ENCODE measurements at regions not wholly inside any gene's neighbourhood (a gene's known extent, or its start where the extent isn't known, plus 50 kb on each side); places are given as distances from the start of the nearest gene placed in this dataset.

DNA sequence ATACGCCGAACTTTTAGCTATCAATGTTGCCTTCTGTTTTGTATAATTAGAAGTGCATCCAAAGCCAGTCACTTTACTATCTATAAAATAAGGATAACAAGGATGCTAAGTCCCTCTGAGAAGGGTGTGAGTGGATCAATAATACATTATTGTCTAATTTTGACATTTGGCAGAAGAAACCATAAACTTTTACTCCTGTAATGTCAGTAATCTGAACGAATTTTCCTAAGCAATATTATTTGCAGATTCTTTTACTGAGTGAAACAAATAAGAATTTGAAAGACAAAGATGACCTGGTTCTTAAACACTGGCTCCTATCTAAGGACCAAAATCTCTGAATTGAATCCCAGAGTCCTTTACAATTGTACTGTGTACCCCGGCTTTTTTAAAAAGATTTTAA, 126.6 kb upstream of the TMEM161B start:
- TF ChIP-seq CREB5 (CRISPR knock-in tag; IDR thresholded peaks at IDR 0.05; ENCODE audit: low read depth) (no peak), PPARA (CRISPR knock-in tag; IDR thresholded peaks at IDR 0.05; ENCODE audit: borderline replicate concordance) (no peak), ZC3H10 (CRISPR knock-in tag; IDR thresholded peaks at IDR 0.05) (no peak), ZFP3 (CRISPR knock-in tag; IDR thresholded peaks at IDR 0.05) (no peak), RARB (CRISPR knock-in tag; IDR thresholded peaks at IDR 0.05) (no peak), PATZ1 (CRISPR knock-in tag; IDR thresholded peaks at IDR 0.05; ENCODE audit: borderline replicate concordance) (no peak), TOX (CRISPR knock-in tag; IDR thresholded peaks at IDR 0.05; ENCODE audit: borderline replicate concordance) (no peak), ZFP30 (CRISPR knock-in tag; IDR thresholded peaks at IDR 0.05) (no peak), CSDC2 (CRISPR knock-in tag; IDR thresholded peaks at IDR 0.05) (no peak), ESRRG (CRISPR knock-in tag; IDR thresholded peaks at IDR 0.05) (no peak), TCF4 (CRISPR knock-in tag; IDR thresholded peaks at IDR 0.05; ENCODE audit: borderline replicate concordance) (no peak)
- TF ChIP-seq, protein P1, sequence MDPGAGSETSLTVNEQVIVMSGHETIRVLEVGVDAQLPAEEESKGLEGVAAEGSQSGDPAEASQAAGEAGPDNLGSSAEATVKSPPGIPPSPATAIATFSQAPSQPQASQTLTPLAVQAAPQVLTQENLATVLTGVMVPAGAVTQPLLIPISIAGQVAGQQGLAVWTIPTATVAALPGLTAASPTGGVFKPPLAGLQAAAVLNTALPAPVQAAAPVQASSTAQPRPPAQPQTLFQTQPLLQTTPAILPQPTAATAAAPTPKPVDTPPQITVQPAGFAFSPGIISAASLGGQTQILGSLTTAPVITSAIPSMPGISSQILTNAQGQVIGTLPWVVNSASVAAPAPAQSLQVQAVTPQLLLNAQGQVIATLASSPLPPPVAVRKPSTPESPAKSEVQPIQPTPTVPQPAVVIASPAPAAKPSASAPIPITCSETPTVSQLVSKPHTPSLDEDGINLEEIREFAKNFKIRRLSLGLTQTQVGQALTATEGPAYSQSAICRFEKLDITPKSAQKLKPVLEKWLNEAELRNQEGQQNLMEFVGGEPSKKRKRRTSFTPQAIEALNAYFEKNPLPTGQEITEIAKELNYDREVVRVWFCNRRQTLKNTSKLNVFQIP (CRISPR knock-in tag; IDR thresholded peaks at IDR 0.05; ENCODE audit: borderline replicate concordance, low read depth): no peak
